ENCODE measurements at regions not wholly inside any gene's neighbourhood (a gene's known extent, or its start where the extent isn't known, plus 50 kb on each side); places are given as distances from the start of the nearest gene placed in this dataset.

DNA sequence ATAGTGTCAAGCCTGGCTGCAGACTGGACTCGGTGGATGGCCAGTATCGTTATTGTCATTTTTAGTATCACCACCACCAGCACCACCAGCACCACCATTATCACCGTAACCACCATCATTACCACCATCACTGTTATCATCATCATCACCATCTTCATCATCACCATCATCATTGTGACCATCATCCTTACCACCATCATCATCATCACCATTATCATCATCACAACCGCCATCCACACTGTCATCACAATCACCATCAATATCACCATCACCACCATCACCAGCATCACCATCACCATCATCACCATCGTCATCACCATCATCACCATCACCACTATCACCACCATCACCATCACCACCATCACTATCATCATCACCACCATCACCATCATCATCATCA, 65.6 kb downstream of the FOXL3 start:
- Mint-ChIP-seq H3K27ac (ENCODE audit: low read depth, unreplicated experiment) (no peak overlapping the region), H3K27me3 (ENCODE audit: insufficient read depth, unreplicated experiment) (no peaks in the 10 kb centered on the region), H3K36me3 (ENCODE audit: insufficient read depth, unreplicated experiment) (no peaks in the 10 kb centered on the region), H3K9me3 (ENCODE audit: unreplicated experiment) (no peaks in the 10 kb centered on the region), H3K4me3 (ENCODE audit: unreplicated experiment) (no peak overlapping the region), H3K4me1 (ENCODE audit: insufficient read depth, unreplicated experiment) (no peaks in the 10 kb centered on the region)
- TF ChIP-seq, protein P1, sequence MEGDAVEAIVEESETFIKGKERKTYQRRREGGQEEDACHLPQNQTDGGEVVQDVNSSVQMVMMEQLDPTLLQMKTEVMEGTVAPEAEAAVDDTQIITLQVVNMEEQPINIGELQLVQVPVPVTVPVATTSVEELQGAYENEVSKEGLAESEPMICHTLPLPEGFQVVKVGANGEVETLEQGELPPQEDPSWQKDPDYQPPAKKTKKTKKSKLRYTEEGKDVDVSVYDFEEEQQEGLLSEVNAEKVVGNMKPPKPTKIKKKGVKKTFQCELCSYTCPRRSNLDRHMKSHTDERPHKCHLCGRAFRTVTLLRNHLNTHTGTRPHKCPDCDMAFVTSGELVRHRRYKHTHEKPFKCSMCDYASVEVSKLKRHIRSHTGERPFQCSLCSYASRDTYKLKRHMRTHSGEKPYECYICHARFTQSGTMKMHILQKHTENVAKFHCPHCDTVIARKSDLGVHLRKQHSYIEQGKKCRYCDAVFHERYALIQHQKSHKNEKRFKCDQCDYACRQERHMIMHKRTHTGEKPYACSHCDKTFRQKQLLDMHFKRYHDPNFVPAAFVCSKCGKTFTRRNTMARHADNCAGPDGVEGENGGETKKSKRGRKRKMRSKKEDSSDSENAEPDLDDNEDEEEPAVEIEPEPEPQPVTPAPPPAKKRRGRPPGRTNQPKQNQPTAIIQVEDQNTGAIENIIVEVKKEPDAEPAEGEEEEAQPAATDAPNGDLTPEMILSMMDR (IDR thresholded peaks at IDR 0.05; ENCODE audit: unreplicated experiment) = no peak
- no TSS peak for BruUV-seq (replicated peaks)
- POLR2A ChIA-PET = no interaction called here
- intact Hi-C loops (cut with micrococcal nuclease) = no loop called here
- CTCF ChIA-PET = no interaction called here
- DNase-seq (ENCODE audit: unreplicated experiment) = no peak

DNA sequence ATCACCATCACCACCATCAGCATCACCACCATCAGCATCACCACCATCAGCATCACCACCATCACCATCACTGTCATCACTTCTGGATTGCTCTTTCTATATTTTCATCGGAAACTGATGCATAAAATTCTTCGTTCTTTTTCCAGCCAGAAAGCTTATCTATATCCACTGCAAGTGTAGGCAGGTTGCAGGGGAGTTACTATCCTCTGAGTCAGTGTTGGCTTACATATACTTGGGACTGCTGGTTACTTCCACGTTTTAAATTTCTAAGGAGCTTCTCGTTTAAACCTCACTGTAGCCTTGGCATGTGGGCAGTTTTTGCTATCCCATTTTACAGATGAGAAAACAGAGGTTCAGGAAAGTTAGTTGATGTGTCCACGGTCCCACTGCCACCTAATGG, 66.1 kb downstream of the FOXL3 start:
- Mint-ChIP-seq H3K4me3 (ENCODE audit: unreplicated experiment) (no peak overlapping the region), H3K27me3 (ENCODE audit: insufficient read depth, unreplicated experiment) (no peaks in the 10 kb centered on the region), H3K27ac (ENCODE audit: low read depth, unreplicated experiment) (no peak overlapping the region), H3K9me3 (ENCODE audit: unreplicated experiment) (no peaks in the 10 kb centered on the region), H3K4me1 (ENCODE audit: insufficient read depth, unreplicated experiment) (no peaks in the 10 kb centered on the region), H3K36me3 (ENCODE audit: insufficient read depth, unreplicated experiment) (no peaks in the 10 kb centered on the region)
- DNase-seq (ENCODE audit: unreplicated experiment) = no peak
- ChIA-PET POLR2A (no interaction called here), CTCF (no interaction called here)
- BruUV-seq (replicated peaks) = no TSS peak
- intact Hi-C loops (cut with micrococcal nuclease) = no loop called here
- TF ChIP-seq, protein P1 (IDR thresholded peaks at IDR 0.05; ENCODE audit: unreplicated experiment) = no peak

DNA sequence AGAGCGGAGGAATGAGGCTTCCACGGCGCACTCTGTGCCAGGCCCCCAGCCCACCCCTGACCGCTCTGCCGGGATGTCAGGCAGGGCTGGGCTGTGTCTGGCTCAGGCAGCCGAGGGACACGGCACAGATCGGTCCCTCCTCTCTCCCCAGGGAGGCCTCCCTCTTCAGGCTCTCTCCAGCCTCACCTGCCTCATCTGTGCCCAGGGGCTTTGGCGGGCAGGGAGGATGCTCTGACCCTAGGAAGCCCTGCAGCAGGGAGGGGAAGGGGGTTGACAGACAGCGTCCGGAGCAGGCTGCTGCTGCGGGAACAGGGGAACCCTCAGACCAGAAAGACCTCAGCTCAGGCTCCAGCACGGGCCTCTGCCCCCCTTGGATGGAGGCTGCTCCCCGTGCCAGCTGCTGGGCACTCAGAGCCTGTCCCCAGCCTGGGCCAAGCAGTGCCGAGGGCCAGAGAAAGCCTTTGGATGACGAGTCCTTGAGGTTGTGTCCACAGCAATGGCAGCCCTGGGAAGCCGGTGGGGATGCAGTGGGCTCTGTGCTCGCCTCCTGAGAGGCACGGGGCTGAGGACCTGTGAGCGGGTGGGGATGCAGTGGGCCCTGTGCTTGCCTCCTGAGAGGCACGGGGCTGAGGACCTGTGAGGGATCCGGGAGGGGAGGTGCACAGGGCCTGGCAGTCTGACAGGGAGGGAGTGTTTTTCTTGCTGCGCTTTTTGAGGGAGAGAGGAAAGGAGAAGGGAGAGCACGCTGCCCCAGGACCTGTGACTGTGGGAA, 66.9 kb downstream of the FOXL3 start:
- no TSS peak for BruUV-seq (replicated peaks)

DNA sequence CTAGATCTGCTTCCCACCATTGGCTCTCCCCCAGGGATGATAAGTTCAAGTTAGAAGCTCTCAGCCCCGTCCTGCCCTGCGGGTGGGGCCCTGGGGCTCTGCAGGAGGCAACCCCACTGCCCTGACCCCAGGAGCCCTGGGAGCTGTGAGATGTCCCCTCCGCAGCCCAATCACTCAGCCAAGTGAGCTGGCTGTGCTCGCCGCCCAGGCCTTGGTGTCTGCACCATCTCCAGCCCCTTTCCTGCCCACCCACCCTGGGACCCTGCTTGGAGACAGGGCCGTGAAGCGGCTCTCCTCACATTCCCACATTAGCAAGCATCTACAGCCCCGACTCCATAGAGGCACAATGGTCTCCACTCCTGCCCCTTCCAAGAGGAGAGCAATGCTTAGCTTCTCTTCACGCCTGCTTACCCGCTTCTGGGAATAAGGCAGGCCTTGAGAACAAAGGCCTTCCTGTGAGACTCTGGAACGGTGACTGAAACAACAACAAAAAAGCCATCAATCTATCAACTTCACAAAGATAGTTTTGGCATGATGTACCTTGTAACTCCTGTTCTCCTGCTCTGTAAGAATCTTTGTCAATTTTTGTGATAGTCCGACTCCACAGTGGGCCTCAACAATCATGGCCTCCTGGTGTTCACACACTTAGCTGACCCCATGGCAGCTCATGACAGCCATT, 67.7 kb downstream of the FOXL3 start:
- no peaks in the 10 kb centered on the region for H3K4me1 Mint-ChIP-seq (ENCODE audit: insufficient read depth, unreplicated experiment)
- ChIA-PET CTCF (no interaction called here), POLR2A (no interaction called here)

More for the DNA sequence above, 66.9 kb downstream of the FOXL3 start:
- Mint-ChIP-seq H3K27me3 (ENCODE audit: insufficient read depth, unreplicated experiment) (no peaks in the 10 kb centered on the region), H3K27ac (ENCODE audit: low read depth, unreplicated experiment) (no peak overlapping the region), H3K36me3 (ENCODE audit: insufficient read depth, unreplicated experiment) (no peaks in the 10 kb centered on the region), H3K4me1 (ENCODE audit: insufficient read depth, unreplicated experiment) (no peaks in the 10 kb centered on the region), H3K4me3 (ENCODE audit: unreplicated experiment) (no peak overlapping the region), H3K9me3 (ENCODE audit: unreplicated experiment) (no peaks in the 10 kb centered on the region)
- ChIA-PET POLR2A (no interaction called here), CTCF (no interaction called here)
- TF ChIP-seq, protein P1 (IDR thresholded peaks at IDR 0.05; ENCODE audit: unreplicated experiment) = no peak
- intact Hi-C loops (cut with micrococcal nuclease) = no loop called here
- DNase-seq (ENCODE audit: unreplicated experiment) = no peak

More for the DNA sequence above, 67.7 kb downstream of the FOXL3 start:
- TF ChIP-seq, protein P1 (IDR thresholded peaks at IDR 0.05; ENCODE audit: unreplicated experiment) = no peak
- Mint-ChIP-seq H3K27me3 (ENCODE audit: insufficient read depth, unreplicated experiment) (no peaks in the 10 kb centered on the region), H3K27ac (ENCODE audit: low read depth, unreplicated experiment) (no peak overlapping the region), H3K4me3 (ENCODE audit: unreplicated experiment) (no peak overlapping the region), H3K9me3 (ENCODE audit: unreplicated experiment) (no peaks in the 10 kb centered on the region), H3K36me3 (ENCODE audit: insufficient read depth, unreplicated experiment) (no peaks in the 10 kb centered on the region)
- DNase-seq (ENCODE audit: unreplicated experiment) = no peak
- intact Hi-C loops (cut with micrococcal nuclease) = no loop called here
- no TSS peak for BruUV-seq (replicated peaks)
